Lung (tissue), 11 donors: ENCODE measurements at regions not wholly inside any gene's neighbourhood (a gene's known extent, or its start where the extent isn't known, plus 50 kb on each side); places are given as distances from the start of the nearest gene placed in this dataset.

Experiments used
- ATAC-seq: fragments of 200-7000 bp; cut with Tn5 transposase; one replicate; pipeline ENCODE4 v1.9.1; 2020; ENCODE audit warnings: moderate number of reproducible peaks; ENCODE audit not compliant: insufficient read depth, low FRiP score
- DNase-seq, 3 donors: peaks; one replicate each; pipeline ENCODE4 v3.0.0-alpha.2; 2013 to 2017
- H3K27ac ChIP-seq, 2 donors: one replicate each; pipeline ENCODE4 v1.5.1; 2013; ENCODE audit warnings: mild to moderate bottlenecking in 2 of 2, moderate library complexity in 2 of 2, control low read depth in 1 of 2, inconsistent platforms in 1 of 2, low read depth in 1 of 2, low read length in 1 of 2
- H3K27me3 ChIP-seq, 3 donors: one replicate each; pipeline ENCODE4 v1.5.1; 2013; ENCODE audit warnings: low read length in 2 of 3; ENCODE audit not compliant: control insufficient read depth in 3 of 3, insufficient read depth in 3 of 3
- H3K36me3 ChIP-seq, 4 donors: one replicate each; pipeline ENCODE4 v1.5.1; 2013; ENCODE audit warnings: low read length in 4 of 4, mild to moderate bottlenecking in 1 of 4, moderate library complexity in 1 of 4; ENCODE audit not compliant: control insufficient read depth in 4 of 4, insufficient read depth in 4 of 4
- H3K4me1 ChIP-seq, 5 donors: one replicate each; pipeline ENCODE4 v1.5.1; 2013; ENCODE audit warnings: low read length in 5 of 5, mild to moderate bottlenecking in 2 of 5, moderate library complexity in 1 of 5; ENCODE audit not compliant: control insufficient read depth in 5 of 5, insufficient read depth in 5 of 5
- H3K4me3 ChIP-seq: one replicate; pipeline ENCODE4 v1.5.1; 2013; ENCODE audit warnings: mild to moderate bottlenecking, control low read depth, moderate library complexity
- H3K9ac ChIP-seq, 2 donors: one replicate each; pipeline ENCODE4 v1.5.1; 2013; ENCODE audit warnings: low read length in 2 of 2, control low read depth in 1 of 2; ENCODE audit not compliant: insufficient read depth in 1 of 2
- H3K9me3 ChIP-seq, 4 donors: one replicate each; pipeline ENCODE4 v1.5.1; 2013; ENCODE audit warnings: low read length in 3 of 4, mild to moderate bottlenecking in 1 of 4, moderate library complexity in 1 of 4; ENCODE audit not compliant: control insufficient read depth in 4 of 4, insufficient read depth in 3 of 4
- CTCF ChIP-seq: IDR thresholded peaks from 2 replicates; pipeline ENCODE4 v1.5.1; 2012; ENCODE audit warnings: mild to moderate bottlenecking; ENCODE audit errors: control extremely low read depth, extremely low read depth
- WGBS, 2 donors: extraction: QIAGEN DNeasy Blood & Tissue Kit; methylation state at CpG; one replicate each; pipeline ENCODE4 v1.1.7; 2013; 5-methylcytosine and 5-hydroxymethylcytosine counted together
- donor health status: control.
- donor health status: control.
- donor health status: Bipolar disorder and iron deficiency.
- donor health status: healthy.
- donor health status: DM: yes; HTN: yes; CAD: no.

GRCh38 chrX:79231662-79232061, 87.2 kb downstream of the GPR174 start:
- WGBS, 2 donors: 70 to 78% methylated on average over 2 of the region's 2 CpGs
- H3K9ac ChIP-seq: no peak overlapping the region

More at GRCh38 chrX:79231662-79232061, 87.2 kb downstream of the GPR174 start:
- peaks cover 0 to 2% (median 0%) of the 10 kb centered on the region in 4 donors for H3K9me3 ChIP-seq
- ATAC-seq (no peak), DNase-seq (no peak)
- H3K4me3 ChIP-seq: no peak overlapping the region
- no peaks in the 10 kb centered on the region for H3K4me1 ChIP-seq
- H3K27me3 ChIP-seq: no peaks in the 10 kb centered on the region
- no peaks in the 10 kb centered on the region for H3K36me3 ChIP-seq
- TF ChIP-seq CTCF: no peak
- H3K27ac ChIP-seq: no peak overlapping the region
